CD4-positive, alpha-beta T cell treated with Interleukin-6 for 4 hours (primary cell): ENCODE measurements at regions not wholly inside any gene's neighbourhood (a gene's known extent, or its start where the extent isn't known, plus 50 kb on each side); places are given as distances from the start of the nearest gene placed in this dataset.
A peak's percentile ranks its signal among the peaks of the same experiment; 100 is the strongest.

Source experiments
- DNase-seq: peaks from one replicate; pipeline ENCODE4 v3.0.0-alpha.2; 2020; ENCODE audit warnings: mixed read lengths

GRCh38 chrX:39304746-39305145, 503.5 kb downstream of the MID1IP1 start:
- no peak for DNase-seq

GRCh38 chrX:39307488-39307887, 506.2 kb downstream of the MID1IP1 start:
- no peak for DNase-seq

GRCh38 chrX:39308126-39308525, 506.9 kb downstream of the MID1IP1 start:
- no peak for DNase-seq

- peak; percentile 39 for DNase-seq
Observed at GRCh38 chrX:39309018-39309635, 507.9 kb downstream of the MID1IP1 start.

- peak; percentile 65 for DNase-seq
Observed at GRCh38 chrX:39309721-39310152, 508.5 kb downstream of the MID1IP1 start.

- no peak for DNase-seq
Observed at GRCh38 chrX:39310891-39311290, 509.6 kb downstream of the MID1IP1 start.

- DNase-seq = peak; percentile 54
Observed at GRCh38 chrX:39311646-39312045, 510.4 kb downstream of the MID1IP1 start.

- no peak for DNase-seq
Observed at GRCh38 chrX:39313146-39313545, 511.9 kb downstream of the MID1IP1 start.

- DNase-seq = no peak
Observed at GRCh38 chrX:39318506-39319343, 517.5 kb downstream of the MID1IP1 start.

GRCh38 chrX:39320165-39320564, 518.9 kb downstream of the MID1IP1 start:
- DNase-seq = no peak

GRCh38 chrX:39322496-39322895, 521.2 kb downstream of the MID1IP1 start:
- no peak for DNase-seq

- no peak for DNase-seq
Observed at GRCh38 chrX:39324233-39324930, 523.1 kb downstream of the MID1IP1 start.

GRCh38 chrX:39327255-39327654, 526.0 kb downstream of the MID1IP1 start:
- DNase-seq = peak; percentile 60

GRCh38 chrX:39327705-39328104, 526.4 kb downstream of the MID1IP1 start:
- no peak for DNase-seq

GRCh38 chrX:39328661-39329060, 527.4 kb downstream of the MID1IP1 start:
- DNase-seq = no peak

- DNase-seq = no peak
Observed at GRCh38 chrX:39331082-39331704, 529.9 kb downstream of the MID1IP1 start.

GRCh38 chrX:39333451-39333850, 532.2 kb downstream of the MID1IP1 start:
- DNase-seq = no peak

GRCh38 chrX:39335513-39336235, 534.4 kb downstream of the MID1IP1 start:
- DNase-seq = peak; percentile 31

GRCh38 chrX:39336671-39337311, 535.5 kb downstream of the MID1IP1 start:
- peak; percentile 39 for DNase-seq

- no peak for DNase-seq
Observed at GRCh38 chrX:39337451-39337850, 536.2 kb downstream of the MID1IP1 start.

GRCh38 chrX:39338583-39338982, 537.3 kb downstream of the MID1IP1 start:
- no peak for DNase-seq
